Neural cell (in vitro differentiated cells): ENCODE measurements at regions not wholly inside any gene's neighbourhood (a gene's known extent, or its start where the extent isn't known, plus 50 kb on each side); places are given as distances from the start of the nearest gene placed in this dataset.

Source experiments
- CTCF ChIP-seq: fragments of 450-650 bp; IDR thresholded peaks from 2 replicates; pipeline ENCODE4 v1.5.1; 2014; ENCODE audit warnings: antibody characterized with exemption, mild to moderate bottlenecking, moderate library complexity; ENCODE audit not compliant: poor library complexity, severe bottlenecking
- EP300 ChIP-seq: fragments of 450-650 bp; conservative IDR thresholded peaks from 2 replicates; pipeline ENCODE4 v1.6.1; 2014; ENCODE audit warnings: antibody characterized with exemption, mild to moderate bottlenecking, moderate library complexity; ENCODE audit not compliant: poor library complexity, severe bottlenecking
- EZH2 ChIP-seq: fragments of 200-600, 300-800 bp; shearing (Covaris generic), sonication (generic); IDR thresholded peaks from 2 replicates; pipeline ENCODE4 v1.6.1; 2014; ENCODE audit warnings: antibody characterized with exemption, low read length, borderline replicate concordance, mild to moderate bottlenecking; ENCODE audit not compliant: insufficient read depth, poor library complexity, severe bottlenecking
- POLR2AphosphoS5 ChIP-seq: IDR thresholded peaks from 2 replicates; pipeline ENCODE4 v1.6.1; 2012
- RAD21 ChIP-seq: fragments of 450-650 bp; conservative IDR thresholded peaks from 2 replicates; pipeline ENCODE4 v1.6.1; 2014; ENCODE audit warnings: antibody characterized with exemption, mild to moderate bottlenecking, moderate library complexity
- REST ChIP-seq: IDR thresholded peaks from 2 replicates; pipeline ENCODE4 v1.6.1; 2012; ENCODE audit warnings: borderline replicate concordance
- TAF1 ChIP-seq: IDR thresholded peaks from 2 replicates; pipeline ENCODE4 v1.6.1; 2012; ENCODE audit warnings: low read depth

- no peak for TF ChIP-seq CTCF
- TF ChIP-seq TAF1, result no peak
- no peak for TF ChIP-seq EP300
- no peak for TF ChIP-seq POLR2AphosphoS5
- no peak for TF ChIP-seq EZH2
- no peak for TF ChIP-seq REST
- no peak for TF ChIP-seq RAD21
Observed at GRCh38 chr10:112095731-112096130, 87.8 kb downstream of the GPAM start.
